Memory B cell (primary cell): ENCODE measurements at regions not wholly inside any gene's neighbourhood (a gene's known extent, or its start where the extent isn't known, plus 50 kb on each side); places are given as distances from the start of the nearest gene placed in this dataset.

ENCODE experiments used
- ATAC-seq: fragments of 150-1000 bp; cut with Tn5 transposase; 2 replicates; pipeline ENCODE4 v1.10.0; 2021; ENCODE audit warnings: low read depth, mild to moderate bottlenecking, moderate library complexity
- DNase-seq, 2 donors: peaks; one replicate each; pipeline ENCODE4 v3.0.0; 2022; ENCODE audit warnings: low spot score in 2 of 2
- H3K27ac Mint-ChIP-seq: one replicate; pipeline ENCODE4 v1.8.0; 2022; ENCODE audit warnings: mild to moderate bottlenecking, moderate library complexity, mixed read lengths
- H3K27me3 Mint-ChIP-seq: one replicate; pipeline ENCODE4 v1.8.0; 2022; ENCODE audit warnings: mixed read lengths
- H3K36me3 Mint-ChIP-seq: one replicate; pipeline ENCODE4 v1.8.0; 2022; ENCODE audit warnings: mild to moderate bottlenecking, mixed read lengths
- H3K4me1 Mint-ChIP-seq: one replicate; pipeline ENCODE4 v1.8.0; 2022; ENCODE audit warnings: mixed read lengths
- H3K4me3 Mint-ChIP-seq: one replicate; pipeline ENCODE4 v1.8.0; 2022; ENCODE audit warnings: mild to moderate bottlenecking, moderate library complexity, mixed read lengths
- H3K9me3 Mint-ChIP-seq: one replicate; pipeline ENCODE4 v1.8.0; 2022; ENCODE audit warnings: mixed read lengths

DNA sequence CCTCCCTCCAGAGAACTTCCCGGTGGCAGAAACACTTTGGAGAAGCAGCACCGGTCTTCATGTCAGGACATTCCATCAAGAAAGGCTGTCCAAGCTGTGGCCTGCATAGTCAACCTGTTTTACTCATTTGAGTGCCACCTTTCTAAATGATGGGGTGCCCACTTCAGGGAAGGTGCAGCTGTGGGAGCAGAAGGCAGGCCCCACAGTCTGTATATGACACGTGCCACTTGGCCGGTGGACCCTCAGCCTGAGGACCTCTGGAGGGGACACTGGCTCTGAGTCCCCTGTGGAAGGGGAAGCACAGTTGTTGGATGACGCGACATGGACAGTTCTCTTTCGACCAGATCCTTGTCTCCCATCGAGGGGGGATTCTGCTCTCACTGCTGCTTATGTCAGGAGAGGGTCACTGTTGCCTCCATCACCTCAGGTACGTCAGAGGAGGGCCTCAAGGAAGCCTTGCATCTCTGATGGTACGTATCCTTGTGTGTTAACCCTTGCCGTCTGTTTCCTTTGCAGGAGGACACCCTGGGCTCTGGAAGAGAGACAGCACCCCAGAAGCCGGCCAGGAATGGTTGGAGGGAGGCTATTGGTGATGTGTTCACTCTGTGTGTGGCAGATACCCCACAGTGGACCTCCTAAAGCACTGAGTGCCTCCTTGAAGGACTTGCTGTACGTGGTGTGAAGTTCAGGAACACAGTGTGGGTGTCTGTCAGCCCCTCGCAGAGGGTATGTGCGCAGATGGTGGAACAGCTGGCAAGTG is 132.1 kb upstream of the RTL1 start:
- no peak overlapping the region for H3K27ac Mint-ChIP-seq

DNA sequence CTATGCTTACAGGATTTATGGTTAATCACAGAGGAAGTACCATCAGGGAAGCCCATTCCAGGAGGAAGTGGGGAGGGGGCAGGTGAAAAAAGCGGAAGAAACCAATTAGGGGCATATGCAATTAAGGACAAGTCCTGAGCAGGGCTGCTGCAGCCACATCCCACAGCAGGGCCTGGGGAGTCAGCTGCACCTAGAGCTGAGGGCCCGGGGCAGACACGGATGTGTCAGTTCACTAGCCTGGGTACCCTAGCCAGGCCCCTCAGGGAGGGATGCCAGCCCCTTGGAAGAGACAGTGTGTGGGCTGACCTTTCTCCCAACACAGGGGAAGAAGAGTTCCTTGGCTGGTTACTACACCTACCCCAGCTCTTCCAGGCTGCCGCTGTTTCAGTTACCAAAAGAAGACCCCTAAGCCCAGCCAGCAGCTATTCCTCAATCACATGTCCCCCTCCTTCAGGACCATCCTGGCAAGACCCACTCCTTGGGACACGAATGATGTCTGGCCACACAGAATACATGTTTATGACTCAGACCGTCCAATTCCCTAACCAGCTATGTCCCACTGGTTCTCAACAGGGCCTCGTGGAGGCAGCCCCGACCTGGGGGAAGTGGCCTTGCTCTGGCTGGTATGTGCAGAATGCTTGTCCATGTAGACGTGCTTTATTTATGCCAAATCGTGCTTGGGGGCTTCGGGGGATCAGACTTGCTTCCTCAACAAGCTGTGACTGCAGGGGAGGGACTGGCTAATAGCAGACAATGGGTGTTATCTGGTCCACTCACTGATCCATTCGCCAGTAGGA is 133.7 kb upstream of the RTL1 start:
- H3K36me3 Mint-ChIP-seq: no peaks in the 10 kb centered on the region
- DNase-seq (no peak), ATAC-seq (no peak)
- H3K4me1 Mint-ChIP-seq: no peaks in the 10 kb centered on the region
- H3K27me3 Mint-ChIP-seq: no peaks in the 10 kb centered on the region
- H3K4me3 Mint-ChIP-seq: no peak overlapping the region
- H3K9me3 Mint-ChIP-seq: peaks cover 4% of the 10 kb centered on the region
- H3K27ac Mint-ChIP-seq: no peak overlapping the region

More for the DNA sequence above, 132.1 kb upstream of the RTL1 start:
- Mint-ChIP-seq H3K27me3 (no peaks in the 10 kb centered on the region), H3K9me3 (peaks cover 4% of the 10 kb centered on the region), H3K36me3 (no peaks in the 10 kb centered on the region), H3K4me3 (no peak overlapping the region), H3K4me1 (no peaks in the 10 kb centered on the region)
- ATAC-seq (no peak), DNase-seq (no peak)

DNA sequence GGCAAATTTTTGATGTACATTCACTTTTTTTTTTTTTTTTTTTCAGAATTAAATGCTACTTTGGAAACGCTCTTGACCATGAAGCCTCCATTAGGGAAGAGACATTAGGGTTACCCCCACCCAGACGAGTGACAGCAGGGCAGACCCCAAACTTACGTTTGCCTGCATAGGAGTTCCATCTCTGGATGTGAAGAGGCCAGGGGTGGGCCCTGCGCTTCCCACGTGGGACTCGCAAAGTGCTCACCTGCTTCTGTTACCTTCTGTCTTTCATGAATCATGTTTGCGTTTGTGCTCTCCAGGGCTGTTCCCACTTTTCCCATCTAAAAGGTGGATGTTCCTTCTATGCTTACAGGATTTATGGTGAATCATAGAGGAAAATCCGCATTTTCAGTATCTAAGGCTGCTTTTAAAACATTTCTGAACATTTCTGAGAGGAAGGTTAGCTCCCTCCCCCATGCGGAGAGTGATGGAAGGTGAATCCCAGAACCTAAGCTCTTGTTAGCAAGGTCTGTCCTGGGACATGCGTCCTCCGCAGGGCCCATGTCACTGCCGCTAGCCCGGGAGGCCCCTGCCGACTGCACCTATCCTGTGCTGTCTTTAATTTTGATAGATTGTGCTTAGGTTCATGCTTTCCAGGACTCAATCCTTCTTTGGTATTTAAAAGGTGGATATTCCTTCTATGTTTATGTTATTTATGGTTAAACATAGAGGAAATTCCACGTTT is 135.7 kb upstream of the RTL1 start:
- no peak for ATAC-seq

DNA sequence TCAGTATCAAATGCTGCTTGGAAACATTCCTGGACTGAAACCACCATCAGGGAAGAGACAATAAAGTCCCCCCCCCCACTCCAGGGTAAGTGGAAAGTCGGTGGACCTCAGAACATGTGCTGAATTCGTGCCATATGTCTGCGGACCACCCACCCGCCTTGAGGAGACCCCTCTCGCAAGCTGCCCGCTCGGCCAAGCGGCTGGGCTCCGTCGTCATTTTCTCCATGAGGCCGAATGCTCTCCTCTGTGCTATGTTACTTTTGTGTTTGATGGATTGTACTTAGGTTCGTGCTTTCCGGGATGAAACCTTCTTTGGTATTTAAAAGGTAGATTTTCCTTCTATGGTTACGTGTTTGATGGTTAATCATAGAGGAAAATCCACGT is 136.2 kb upstream of the RTL1 start:
- H3K36me3 Mint-ChIP-seq: no peaks in the 10 kb centered on the region
- no peaks in the 10 kb centered on the region for H3K4me1 Mint-ChIP-seq
- DNase-seq (no peak), ATAC-seq (no peak)
- H3K27me3 Mint-ChIP-seq: no peaks in the 10 kb centered on the region
- no peak overlapping the region for H3K4me3 Mint-ChIP-seq
- H3K9me3 Mint-ChIP-seq: peaks cover 4% of the 10 kb centered on the region
- H3K27ac Mint-ChIP-seq: no peak overlapping the region

More for the DNA sequence above, 135.7 kb upstream of the RTL1 start:
- Mint-ChIP-seq H3K27me3 (no peaks in the 10 kb centered on the region), H3K9me3 (peaks cover 4% of the 10 kb centered on the region), H3K4me1 (no peaks in the 10 kb centered on the region), H3K27ac (no peak overlapping the region), H3K36me3 (no peaks in the 10 kb centered on the region), H3K4me3 (no peak overlapping the region)
- DNase-seq: no peak

DNA sequence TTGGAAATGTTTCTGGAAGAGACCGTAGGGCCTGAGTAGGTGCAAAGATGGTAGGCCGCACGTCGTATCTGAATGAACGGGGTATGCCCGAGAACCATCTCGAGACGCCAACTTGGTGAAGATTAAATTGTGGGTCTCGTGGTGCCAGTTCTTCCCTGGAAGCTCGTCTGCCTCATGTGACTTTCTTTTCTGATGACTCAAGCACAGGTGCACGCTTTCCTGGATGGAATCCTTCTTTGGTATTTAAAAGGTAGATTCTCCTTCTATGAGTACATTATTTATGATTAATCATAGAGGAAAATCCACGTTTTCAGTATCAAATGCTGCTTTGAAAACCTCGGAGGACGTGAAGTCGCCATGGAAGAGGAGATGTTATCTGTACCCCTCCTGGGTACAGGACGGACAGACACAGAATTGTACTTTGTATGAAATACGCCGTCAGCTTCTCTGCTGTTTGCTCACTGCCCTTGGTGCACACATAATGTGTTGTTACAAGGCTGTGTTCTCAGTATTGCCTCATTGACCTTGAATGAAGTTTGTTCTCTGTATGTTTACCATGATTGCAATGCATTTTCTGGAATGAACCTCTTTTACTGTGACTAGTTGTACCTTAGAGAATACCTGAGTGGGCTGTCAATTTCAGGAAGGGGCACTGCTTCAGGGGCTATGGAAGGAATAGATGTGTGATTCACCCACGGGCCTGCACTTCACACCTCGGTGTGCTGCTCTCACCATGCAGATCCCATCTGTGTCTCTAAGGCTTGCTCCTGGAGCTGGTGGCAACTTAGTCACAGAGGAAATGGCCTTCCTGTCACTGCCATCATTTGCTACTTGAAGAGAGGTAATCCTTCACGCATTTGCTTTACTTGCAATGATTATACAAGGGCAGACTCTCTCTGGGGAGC is 137.3 kb upstream of the RTL1 start:
- Mint-ChIP-seq H3K27ac (no peak overlapping the region), H3K9me3 (peaks cover 4% of the 10 kb centered on the region), H3K27me3 (no peaks in the 10 kb centered on the region), H3K4me1 (no peaks in the 10 kb centered on the region), H3K36me3 (no peaks in the 10 kb centered on the region), H3K4me3 (no peak overlapping the region)
- ATAC-seq: no peak
- DNase-seq: no peak

DNA sequence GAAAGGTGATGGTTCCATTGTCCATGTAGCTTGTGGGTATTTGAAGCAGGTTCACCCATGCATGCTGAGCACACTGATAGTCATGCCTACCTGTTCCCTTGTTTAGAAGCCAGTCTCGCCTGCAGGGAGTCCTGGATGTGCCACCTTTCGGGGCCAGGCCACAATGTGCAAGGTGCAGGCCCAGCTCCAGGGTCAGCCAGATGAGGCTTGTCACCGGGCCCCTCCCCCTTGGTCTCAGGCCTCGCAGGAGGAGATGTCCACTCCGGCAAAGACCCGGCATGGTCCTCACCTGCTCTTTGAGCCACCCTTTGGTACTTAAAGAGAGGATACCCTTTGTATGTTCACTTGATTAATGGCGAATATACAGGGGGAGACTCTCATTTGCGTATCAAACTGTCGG is 140.4 kb upstream of the RTL1 start:
- no peak for DNase-seq
- Mint-ChIP-seq H3K27me3 (no peaks in the 10 kb centered on the region), H3K4me1 (no peaks in the 10 kb centered on the region), H3K9me3 (no peaks in the 10 kb centered on the region), H3K27ac (no peak overlapping the region), H3K36me3 (no peaks in the 10 kb centered on the region), H3K4me3 (no peak overlapping the region)
- ATAC-seq: no peak

DNA sequence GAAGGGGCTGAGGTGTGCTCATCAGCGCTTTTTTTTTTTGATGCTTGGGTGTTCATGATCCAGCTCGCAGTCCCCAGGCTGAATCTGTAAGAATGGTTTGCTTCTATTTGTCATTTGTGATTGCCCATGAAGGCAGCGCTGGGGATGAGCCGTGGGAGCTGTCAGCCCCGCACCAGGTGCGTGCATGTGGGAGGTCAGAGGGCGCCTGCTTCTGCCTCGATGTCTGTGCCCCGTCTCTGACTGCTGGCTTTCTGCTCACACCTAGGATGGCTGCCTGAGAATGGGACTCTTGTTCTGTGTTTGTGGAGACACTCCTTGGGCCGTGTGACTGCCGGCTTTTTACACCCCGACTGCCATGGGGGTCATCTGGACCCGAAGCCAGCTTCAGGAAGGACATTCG is 141.2 kb upstream of the RTL1 start:
- Mint-ChIP-seq H3K9me3 (no peaks in the 10 kb centered on the region), H3K27me3 (no peaks in the 10 kb centered on the region), H3K27ac (no peak overlapping the region), H3K36me3 (no peaks in the 10 kb centered on the region), H3K4me1 (no peaks in the 10 kb centered on the region), H3K4me3 (no peak overlapping the region)
- no peak for DNase-seq
- no peak for ATAC-seq

DNA sequence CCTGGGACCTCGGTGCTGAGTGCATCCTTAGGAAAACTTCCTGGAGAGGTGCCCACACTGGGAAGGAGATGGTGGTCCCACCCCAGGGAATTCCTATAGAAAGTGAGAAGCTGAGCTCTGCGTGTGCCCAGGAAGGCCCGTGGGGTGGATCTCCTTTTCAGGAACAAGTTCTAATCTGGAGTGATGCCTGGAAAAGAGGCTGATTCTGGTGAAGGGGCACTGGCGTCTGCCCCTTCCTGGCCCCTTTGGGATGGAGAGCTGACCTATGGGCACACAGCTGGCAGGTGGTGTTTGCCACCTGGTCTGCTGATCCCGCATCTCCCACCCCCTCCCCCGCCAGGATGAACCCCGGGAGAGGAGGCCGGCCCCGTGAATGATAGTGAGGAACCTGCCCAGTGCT is 142.0 kb upstream of the RTL1 start:
- no peak overlapping the region for H3K4me3 Mint-ChIP-seq
- DNase-seq: no peak
- H3K27ac Mint-ChIP-seq: no peak overlapping the region
- H3K9me3 Mint-ChIP-seq: no peaks in the 10 kb centered on the region
- no peaks in the 10 kb centered on the region for H3K27me3 Mint-ChIP-seq
- H3K36me3 Mint-ChIP-seq: no peaks in the 10 kb centered on the region
- ATAC-seq: no peak
- no peaks in the 10 kb centered on the region for H3K4me1 Mint-ChIP-seq

DNA sequence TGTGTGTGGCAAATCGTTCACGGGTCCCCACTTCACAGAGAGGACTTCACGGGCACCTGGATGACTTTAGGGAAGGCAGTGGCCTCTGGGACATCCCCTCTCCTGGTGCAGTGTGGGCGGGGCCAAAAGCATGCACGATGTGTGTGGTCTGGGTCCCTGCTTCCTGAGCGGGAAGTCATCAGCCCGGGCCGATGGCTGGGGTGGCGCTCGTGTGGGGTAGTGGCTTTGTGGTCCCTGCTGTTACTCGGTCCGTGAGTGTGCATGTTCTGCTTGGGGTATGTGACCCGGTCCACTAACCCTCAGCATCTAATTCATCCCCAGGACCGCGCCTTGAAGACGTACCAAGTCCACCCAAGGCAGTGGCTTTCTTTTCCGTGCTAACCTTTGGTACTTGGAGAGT is 142.5 kb upstream of the RTL1 start:
- Mint-ChIP-seq H3K9me3 (no peaks in the 10 kb centered on the region), H3K27ac (no peak overlapping the region), H3K4me1 (no peaks in the 10 kb centered on the region), H3K27me3 (no peaks in the 10 kb centered on the region), H3K36me3 (no peaks in the 10 kb centered on the region), H3K4me3 (no peak overlapping the region)
- DNase-seq (no peak), ATAC-seq (no peak)

DNA sequence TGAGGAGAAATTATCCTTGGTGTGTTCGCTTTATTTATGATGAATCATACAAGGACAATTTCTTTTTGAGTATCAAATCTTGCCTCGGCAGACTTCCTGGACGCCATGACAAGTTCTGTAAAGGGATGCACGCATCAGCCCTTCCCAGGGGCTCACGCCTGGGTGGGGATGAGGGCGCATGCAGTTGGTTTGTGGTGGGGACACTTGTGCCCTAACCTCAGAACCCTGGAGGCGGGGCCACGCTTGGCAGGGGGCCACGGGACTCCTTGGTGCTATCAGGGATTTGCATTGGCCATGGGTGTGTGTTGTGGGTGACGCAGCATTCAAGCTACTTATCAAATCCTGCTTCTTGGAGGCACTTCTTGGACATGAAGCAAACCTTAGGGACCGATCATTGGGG is 143.8 kb upstream of the RTL1 start:
- H3K36me3 Mint-ChIP-seq: no peaks in the 10 kb centered on the region
- H3K9me3 Mint-ChIP-seq: no peaks in the 10 kb centered on the region
- H3K27ac Mint-ChIP-seq: no peak overlapping the region
- ATAC-seq: no peak
- no peaks in the 10 kb centered on the region for H3K27me3 Mint-ChIP-seq
- no peak for DNase-seq
- H3K4me1 Mint-ChIP-seq: no peaks in the 10 kb centered on the region
- no peak overlapping the region for H3K4me3 Mint-ChIP-seq

DNA sequence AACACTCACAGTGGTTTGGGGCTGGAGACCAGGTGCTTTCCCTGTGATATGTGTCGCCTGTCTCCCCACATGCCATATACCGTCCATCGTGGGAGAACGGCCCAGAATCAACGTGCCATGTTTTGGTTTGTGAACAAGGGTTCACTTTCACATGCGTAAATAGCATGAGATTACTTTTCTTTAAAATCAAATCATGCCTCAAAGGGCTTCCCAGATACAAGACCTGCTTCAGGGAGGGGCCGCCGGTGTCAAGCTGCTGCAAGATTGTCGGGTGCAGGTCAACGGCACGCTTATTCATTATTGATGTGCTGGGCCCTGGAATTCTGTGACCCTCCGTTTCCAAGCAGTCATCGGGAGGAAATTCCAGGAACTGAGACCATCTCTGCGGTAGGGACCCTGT is 145.2 kb upstream of the RTL1 start:
- peaks cover 2% of the 10 kb centered on the region for H3K27me3 Mint-ChIP-seq
- H3K27ac Mint-ChIP-seq: no peak overlapping the region
- H3K4me1 Mint-ChIP-seq: no peaks in the 10 kb centered on the region
- peaks cover 5% of the 10 kb centered on the region for H3K9me3 Mint-ChIP-seq
- H3K36me3 Mint-ChIP-seq: no peaks in the 10 kb centered on the region
- DNase-seq: no peak
- H3K4me3 Mint-ChIP-seq: no peak overlapping the region
- no peak for ATAC-seq

DNA sequence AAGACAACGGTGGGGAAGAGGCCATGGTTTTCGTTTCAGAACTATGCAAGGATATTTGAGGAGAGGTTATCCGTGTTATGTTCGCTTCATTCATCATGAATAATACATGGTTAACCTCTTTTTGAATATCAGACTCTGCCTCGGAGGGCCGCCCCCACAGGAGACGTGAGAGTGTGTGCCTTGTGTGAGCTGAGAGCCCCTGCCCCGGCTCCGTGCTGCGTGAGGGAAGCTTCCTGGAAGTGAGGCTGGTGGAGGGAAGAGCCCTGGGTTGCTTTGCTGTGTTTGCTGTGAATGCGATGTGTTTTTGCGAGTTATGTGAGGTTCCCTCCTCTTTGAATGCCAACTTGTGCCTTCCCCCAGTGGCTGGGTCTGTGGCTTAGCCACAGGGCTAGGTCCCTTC is 146.0 kb upstream of the RTL1 start:
- no peak overlapping the region for H3K4me3 Mint-ChIP-seq

DNA sequence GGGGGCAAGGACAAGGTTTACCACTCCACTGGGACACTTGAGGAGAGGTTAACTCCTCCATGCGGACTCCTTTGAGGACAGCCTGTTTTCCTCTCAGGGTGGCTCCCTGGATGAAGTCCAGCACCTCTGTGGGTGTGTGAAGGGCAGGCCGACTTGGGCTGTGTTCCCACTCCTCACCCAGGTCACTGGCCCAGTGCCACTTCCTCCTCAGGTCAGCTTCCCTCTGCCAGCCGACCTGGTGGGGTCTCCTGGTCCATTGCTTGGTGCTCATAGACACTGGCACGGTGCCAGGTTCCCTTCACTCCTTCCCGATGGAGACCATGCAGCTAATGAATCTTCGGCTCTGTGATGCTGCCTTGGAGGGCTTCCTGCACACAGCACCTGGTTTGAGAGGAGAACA is 146.4 kb upstream of the RTL1 start:
- no peak for DNase-seq
- Mint-ChIP-seq H3K4me1 (no peaks in the 10 kb centered on the region), H3K27me3 (peaks cover 2% of the 10 kb centered on the region), H3K36me3 (no peaks in the 10 kb centered on the region), H3K4me3 (no peak overlapping the region), H3K9me3 (peaks cover 5% of the 10 kb centered on the region), H3K27ac (no peak overlapping the region)
- no peak for ATAC-seq

More for the DNA sequence above, 146.0 kb upstream of the RTL1 start:
- DNase-seq (no peak), ATAC-seq (no peak)
- Mint-ChIP-seq H3K4me1 (no peaks in the 10 kb centered on the region), H3K36me3 (no peaks in the 10 kb centered on the region), H3K9me3 (peaks cover 5% of the 10 kb centered on the region), H3K27me3 (peaks cover 2% of the 10 kb centered on the region), H3K27ac (no peak overlapping the region)
